Omental fat pad (tissue), 3 donors: ENCODE measurements at regions not wholly inside any gene's neighbourhood (a gene's known extent, or its start where the extent isn't known, plus 50 kb on each side); places are given as distances from the start of the nearest gene placed in this dataset.

ENCODE experiments used
- ATAC-seq: fragments of 150-250 bp; one replicate; pipeline ENCODE4 v1.9.1; 2016; ENCODE audit warnings: mild to moderate bottlenecking, moderate library complexity; ENCODE audit not compliant: low FRiP score
- DNase-seq: peaks from one replicate; pipeline ENCODE4 v3.0.0-alpha.2; 2019; ENCODE audit warnings: low spot score
- CTCF ChIP-seq, 3 donors: fragments of 450-650 bp; IDR thresholded peaks; one replicate each; pipeline ENCODE4 v1.5.1; 2016 to 2017; ENCODE audit warnings: antibody characterized with exemption in 3 of 3, mild to moderate bottlenecking in 3 of 3, moderate library complexity in 2 of 3

DNA sequence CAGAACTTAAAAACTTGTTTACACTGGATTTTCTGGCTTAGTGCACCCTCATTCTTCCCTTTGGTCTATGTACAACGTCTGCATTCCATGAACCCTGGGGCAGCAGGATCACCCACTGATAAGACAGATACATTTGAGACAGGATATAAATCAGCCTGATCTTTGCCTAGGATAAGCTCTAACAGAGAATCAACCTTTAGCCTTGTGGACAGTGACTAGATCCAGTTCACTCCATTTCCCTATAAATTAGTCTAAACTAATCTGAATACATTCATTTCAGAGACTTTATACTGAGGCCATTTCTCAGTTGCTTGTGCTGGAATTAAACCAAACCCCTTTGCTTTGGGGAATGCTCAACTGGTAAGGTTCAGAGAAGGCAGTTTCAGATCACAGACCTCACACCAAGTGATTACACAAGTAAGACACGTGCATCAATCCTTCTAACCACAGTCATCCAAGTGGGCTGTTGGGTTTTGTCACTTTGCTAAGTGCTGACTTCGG, 639.8 kb upstream of the FZD8 start:
- ATAC-seq = no peak
- no peak for TF ChIP-seq CTCF (IDR thresholded peaks at IDR 0.05)
- DNase-seq = no peak

- DNase-seq (no peak), ATAC-seq (no peak)
- no peak for TF ChIP-seq CTCF (IDR thresholded peaks at IDR 0.05)
These were observed 638.9 kb upstream of the FZD8 start for GRCh38 chr10:36280890-36281499.

DNA sequence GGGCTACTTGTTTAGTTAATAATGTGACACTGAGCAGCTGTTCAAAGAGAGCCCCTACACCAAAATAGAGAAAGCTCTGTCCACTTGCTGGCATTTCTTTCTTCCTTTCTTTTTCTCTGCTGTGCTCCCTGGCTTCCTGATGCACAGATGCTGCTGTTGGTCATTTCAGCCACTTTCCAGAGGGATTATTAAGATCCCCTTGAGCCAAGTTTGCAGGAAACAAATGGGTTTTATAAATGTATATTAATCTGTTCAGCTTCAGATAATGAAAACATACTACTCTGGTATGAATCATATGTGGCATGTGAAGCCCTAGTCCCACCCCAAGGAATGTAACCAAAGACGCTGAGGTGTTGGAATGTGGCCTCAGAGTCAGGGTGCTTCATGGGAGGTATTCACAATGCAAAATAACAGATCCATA, 638.2 kb upstream of the FZD8 start:
- TF ChIP-seq CTCF (IDR thresholded peaks at IDR 0.05) = no peak
- DNase-seq = no peak
- ATAC-seq = no peak

- no peak for DNase-seq
- no peak for TF ChIP-seq CTCF (IDR thresholded peaks at IDR 0.05)
These were observed 636.1 kb upstream of the FZD8 start for GRCh38 chr10:36278176-36278575.

GRCh38 chr10:36277459-36277858, 635.4 kb upstream of the FZD8 start:
- DNase-seq = no peak
- ATAC-seq = no peak
- TF ChIP-seq CTCF (IDR thresholded peaks at IDR 0.05) = no peak

More at GRCh38 chr10:36278176-36278575, 636.1 kb upstream of the FZD8 start:
- ATAC-seq = no peak

- no peak for TF ChIP-seq CTCF (IDR thresholded peaks at IDR 0.05)
- no peak for ATAC-seq
- no peak for DNase-seq
These were observed 629.7 kb upstream of the FZD8 start for GRCh38 chr10:36271627-36272340.

DNA sequence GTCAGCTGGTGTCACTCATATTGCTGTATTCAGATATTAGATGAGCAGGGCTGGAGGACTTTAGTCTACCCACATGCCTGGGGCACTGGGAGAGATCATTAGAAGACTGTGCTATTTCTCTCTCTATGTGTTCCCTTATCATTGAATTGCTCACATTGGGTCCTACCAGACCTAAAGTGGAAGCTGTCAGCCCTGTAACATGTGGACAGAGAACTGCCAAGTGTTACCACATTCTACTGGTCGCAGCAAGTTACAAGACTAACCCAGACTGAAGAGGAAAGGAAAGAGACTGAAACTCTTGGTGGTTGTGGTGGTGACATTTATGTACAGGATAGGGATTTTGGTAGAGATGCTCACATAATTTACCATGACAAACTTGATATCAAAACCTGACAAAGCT, 627.1 kb upstream of the FZD8 start:
- ATAC-seq (no peak), DNase-seq (no peak)

More for the DNA sequence above, 627.1 kb upstream of the FZD8 start:
- TF ChIP-seq CTCF (IDR thresholded peaks at IDR 0.05) = no peak
